OCI-LY1 (cell line): ENCODE measurements at regions not wholly inside any gene's neighbourhood (a gene's known extent, or its start where the extent isn't known, plus 50 kb on each side); places are given as distances from the start of the nearest gene placed in this dataset.

Source experiments
- CTCF ChIP-seq: fragments of 200-600 bp; sonication (generic), shearing (Covaris generic); IDR thresholded peaks from 2 replicates; pipeline ENCODE4 v1.5.1; 2017; ENCODE audit warnings: mild to moderate bottlenecking, antibody characterized with exemption, low read length, moderate library complexity, mixed read lengths
- EZH2 ChIP-seq: fragments of 200-600 bp; sonication (generic), shearing (Covaris generic); IDR thresholded peaks from 2 replicates; pipeline ENCODE4 v1.8.0; 2017; ENCODE audit warnings: borderline replicate concordance, mixed run types, mild to moderate bottlenecking, antibody characterized with exemption, low read length, moderate library complexity, mixed read lengths

- no peak for TF ChIP-seq CTCF
- no peak for TF ChIP-seq EZH2
These were observed 295.7 kb downstream of the TMA16 start for GRCh38 chr4:163790231-163790630.
